HG03196 (cell line): ENCODE measurements at regions not wholly inside any gene's neighbourhood (a gene's known extent, or its start where the extent isn't known, plus 50 kb on each side); places are given as distances from the start of the nearest gene placed in this dataset.

Experiments
- ATAC-seq: cut with Tn5 transposase; IDR thresholded peaks from one replicate; pipeline ENCODE4 v1.9.1; 2021; ENCODE audit not compliant: unreplicated experiment

DNA sequence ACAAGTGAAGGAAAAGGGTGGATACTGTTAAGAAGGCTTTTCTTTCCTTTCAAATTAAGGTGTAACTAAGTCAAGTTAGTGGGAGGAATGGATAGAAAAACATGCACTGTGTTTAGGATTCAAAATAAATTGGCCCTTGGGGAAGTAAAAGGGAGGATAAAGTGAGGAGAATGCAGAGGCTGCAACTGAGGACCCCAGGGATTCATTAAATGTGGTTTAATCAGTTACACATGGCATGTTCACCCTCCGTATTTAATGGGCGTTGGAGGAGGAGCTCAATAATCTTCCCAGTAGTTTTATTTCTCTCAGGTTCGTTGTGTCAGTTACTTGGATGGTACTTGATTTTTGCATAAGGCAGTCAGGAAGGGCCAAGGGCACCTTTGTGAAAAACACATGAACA, 966.3 kb downstream of the JRKL start:
- ATAC-seq, result no peak

GRCh38 chr11:97359016-97359415, 969.2 kb downstream of the JRKL start:
- no peak for ATAC-seq

GRCh38 chr11:97361812-97362378, 972.1 kb downstream of the JRKL start:
- ATAC-seq, result no peak

DNA sequence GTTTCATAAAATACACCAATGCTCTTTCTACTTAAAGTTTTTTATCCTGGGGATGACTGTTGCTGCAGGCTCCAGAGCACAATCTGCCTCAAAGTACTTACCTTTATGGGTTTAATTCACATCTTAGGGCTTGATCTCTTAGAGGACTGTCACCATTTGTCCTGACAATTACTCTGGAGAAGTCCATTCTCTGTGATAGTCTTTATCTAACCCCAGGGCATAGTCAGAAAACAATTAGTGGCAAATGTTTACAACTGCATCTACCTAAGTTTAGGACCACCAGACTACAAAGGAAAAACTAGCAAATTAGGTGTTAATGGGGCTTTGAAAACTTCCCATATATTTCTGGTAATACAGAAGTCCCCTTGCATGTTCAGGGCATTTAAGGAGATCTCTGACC, 973.5 kb downstream of the JRKL start:
- ATAC-seq, result no peak

GRCh38 chr11:97364047-97364446, 974.2 kb downstream of the JRKL start:
- ATAC-seq, result no peak

DNA sequence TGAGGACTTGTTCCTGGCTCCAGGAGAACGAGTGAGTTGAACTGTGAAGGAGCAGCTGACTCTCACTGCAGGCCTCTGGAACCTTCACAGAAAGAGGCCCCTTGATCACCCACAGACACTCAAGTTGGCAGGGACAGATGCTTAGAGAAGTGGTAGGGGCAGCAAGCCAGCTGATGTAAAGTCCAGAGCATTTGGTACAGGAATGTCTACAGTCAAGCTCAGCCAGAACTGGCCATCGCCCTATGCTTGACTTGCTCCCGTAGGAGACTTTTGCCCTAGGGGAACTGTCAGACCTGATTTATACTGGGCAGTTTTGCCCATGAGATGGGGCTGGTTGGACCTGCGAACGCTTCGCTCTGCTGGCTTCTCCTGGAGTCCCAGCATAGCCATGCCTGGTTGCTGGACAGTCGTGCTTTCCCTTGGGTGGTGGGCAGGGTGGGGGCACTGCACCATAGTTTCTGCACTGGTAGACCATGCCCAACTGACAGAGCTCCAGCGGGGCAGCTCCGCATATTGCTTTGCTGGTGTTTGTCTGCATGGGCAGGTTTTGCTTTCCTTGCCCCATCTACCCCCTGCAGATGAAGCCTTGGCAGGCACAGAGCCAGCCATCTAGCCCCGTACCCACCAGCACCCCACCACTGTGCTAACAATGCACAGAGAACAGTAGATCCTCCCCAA, 977.7 kb downstream of the JRKL start:
- no peak for ATAC-seq

GRCh38 chr11:97389270-97389669, 999.5 kb downstream of the JRKL start:
- ATAC-seq, result no peak

- ATAC-seq, result no peak
Observed at GRCh38 chr11:97398246-97398645, 1008.4 kb downstream of the JRKL start.

- no peak for ATAC-seq
Observed at GRCh38 chr11:97409141-97409540, 1019.3 kb downstream of the JRKL start.

DNA sequence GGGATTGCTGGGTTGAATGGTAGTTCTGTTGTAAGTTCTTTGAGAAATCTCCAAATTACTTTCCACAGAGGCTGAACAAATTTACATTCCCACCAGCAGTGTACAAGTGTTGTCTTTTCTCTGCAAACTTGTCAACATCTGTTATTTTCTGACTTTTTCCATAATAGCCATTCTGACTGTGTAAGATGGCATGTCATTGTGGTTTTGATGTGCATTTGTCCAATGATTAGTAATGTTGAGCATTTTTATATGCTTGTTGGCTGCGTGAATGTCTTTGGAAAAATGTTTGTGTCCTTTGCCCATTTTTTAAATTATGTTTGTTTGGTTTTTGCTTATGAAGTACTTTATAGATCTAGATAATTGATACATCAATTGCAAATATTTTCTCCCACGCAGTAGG, 1025.0 kb downstream of the JRKL start:
- no peak for ATAC-seq

DNA sequence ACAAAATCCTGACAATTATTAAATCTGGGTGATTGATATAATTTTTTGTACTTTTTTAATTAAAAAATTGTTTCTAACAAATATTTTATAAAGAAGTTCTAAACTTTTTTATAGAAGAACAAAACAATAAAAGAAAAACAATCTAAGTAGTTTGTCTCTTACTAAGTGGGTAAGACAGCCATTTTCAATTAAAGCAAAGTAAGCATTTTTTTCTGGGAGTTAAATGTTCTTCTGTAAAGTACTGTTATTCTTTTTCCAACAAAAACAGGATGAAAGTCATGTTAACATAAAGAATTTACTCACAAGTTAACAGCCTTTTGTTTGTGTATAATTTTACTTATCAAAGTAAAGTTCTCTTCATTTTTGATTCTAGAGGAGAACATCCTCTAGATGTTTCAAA, 1029.9 kb downstream of the JRKL start:
- no peak for ATAC-seq

DNA sequence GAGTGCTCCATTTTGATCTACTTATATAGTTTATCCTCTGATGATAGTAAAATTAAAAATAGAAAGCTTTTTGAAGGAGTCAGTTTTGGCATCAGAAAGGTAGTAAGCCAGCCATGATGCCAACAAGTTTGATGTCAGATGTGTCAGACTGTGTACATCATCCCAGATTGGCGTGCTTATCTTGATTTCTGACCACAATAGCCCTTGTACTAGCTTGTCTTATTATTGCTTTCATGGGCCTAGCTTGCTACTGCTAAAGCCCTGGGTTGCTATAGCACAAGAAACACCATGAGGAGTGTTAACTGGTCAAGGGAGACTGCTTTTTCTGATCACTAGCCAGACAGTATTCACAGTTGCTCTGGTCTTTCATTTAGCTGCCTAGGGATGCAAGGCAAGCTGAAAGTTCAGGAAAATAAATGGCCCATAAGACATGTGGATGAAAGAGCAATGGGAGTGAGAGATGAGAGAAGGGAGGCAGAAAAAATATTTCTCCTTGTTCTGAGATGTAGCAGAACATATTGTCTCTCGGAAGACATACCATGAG, 1038.5 kb downstream of the JRKL start:
- ATAC-seq, result no peak

GRCh38 chr11:97430877-97431276, 1041.1 kb downstream of the JRKL start:
- ATAC-seq, result no peak

DNA sequence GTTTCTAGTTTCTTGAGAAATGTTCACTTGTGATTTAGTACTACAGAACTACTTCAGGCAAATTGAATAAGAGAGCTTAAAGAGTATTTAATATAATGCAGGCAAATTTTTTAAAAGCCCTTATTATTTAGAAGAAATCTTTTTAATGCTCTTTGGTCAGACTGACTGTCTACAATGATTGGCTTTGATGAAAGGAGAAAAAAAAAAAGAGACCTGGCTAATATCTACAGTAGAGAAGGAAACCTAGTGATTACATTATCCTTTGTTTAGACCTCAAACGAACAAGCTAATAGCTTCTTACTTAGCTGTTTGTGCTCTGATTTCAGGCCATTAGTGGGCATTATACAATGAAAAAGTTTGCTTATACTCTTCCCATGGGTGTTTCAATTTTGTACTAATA, 1043.1 kb downstream of the JRKL start:
- ATAC-seq, result no peak

DNA sequence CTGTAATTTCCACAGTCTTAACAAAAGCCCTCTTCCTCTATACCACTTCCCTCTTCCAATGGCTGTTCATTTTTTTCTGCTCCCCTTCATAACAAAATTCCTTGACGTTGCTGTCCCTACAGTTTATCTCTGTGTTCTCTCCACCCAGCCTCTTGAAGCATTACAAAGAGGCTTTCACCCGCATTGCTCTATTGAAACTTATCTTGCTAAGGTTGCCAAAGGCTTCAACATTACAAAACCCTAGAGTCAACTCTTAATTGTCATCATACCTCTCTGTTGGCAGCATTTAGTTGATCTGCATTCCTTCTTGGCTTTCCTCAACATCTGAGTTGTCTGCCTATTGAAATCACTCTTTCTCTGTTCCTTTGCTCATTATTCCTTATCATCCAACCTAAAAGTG, 1055.7 kb downstream of the JRKL start:
- ATAC-seq, result no peak

DNA sequence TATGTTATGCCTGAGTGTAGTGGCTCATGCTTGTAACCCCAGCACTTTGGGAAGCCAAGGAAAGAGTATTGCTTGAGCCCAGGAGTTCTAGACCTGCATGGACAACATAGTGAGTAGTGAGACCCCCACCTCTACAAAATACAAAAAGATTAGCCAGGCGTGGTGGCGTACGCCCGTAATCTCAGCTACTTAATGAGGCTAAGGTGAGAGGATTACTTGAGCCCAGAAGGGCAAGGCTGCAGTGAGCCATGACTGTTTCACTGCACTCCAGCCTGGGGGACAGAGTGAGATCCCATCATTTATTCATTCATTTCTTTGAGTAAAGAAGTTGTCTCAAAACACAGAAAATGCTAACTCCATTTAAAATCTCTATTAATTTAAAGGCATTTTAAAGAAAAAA, 1061.6 kb downstream of the JRKL start:
- ATAC-seq, result no peak

GRCh38 chr11:97454988-97455387, 1065.2 kb downstream of the JRKL start:
- no peak for ATAC-seq

- ATAC-seq, result no peak
Observed at GRCh38 chr11:97460091-97460490, 1070.3 kb downstream of the JRKL start.

GRCh38 chr11:97461044-97461880, 1071.4 kb downstream of the JRKL start:
- no peak for ATAC-seq

DNA sequence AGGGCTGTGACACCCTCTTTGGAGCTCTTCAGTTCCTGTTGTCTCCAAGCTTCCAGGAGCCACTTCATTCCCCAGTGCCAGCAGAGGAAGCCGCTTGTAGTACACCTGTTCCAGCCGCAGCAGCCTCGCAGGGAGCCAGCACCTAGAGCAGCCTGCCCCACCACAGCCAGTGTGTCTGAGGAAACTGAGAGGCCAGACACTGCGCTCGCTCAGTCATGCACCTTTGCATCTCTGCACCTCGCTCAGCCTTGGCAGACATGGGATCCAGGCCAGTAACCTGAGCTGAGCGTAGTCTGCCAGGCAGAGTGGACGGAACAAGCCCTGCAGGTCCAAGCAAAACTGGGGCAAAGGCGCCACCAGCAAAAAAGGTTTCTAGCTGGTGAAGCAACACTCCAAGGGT, 1072.1 kb downstream of the JRKL start:
- no peak for ATAC-seq

- no peak for ATAC-seq
Observed at GRCh38 chr11:97463891-97464290, 1074.1 kb downstream of the JRKL start.

DNA sequence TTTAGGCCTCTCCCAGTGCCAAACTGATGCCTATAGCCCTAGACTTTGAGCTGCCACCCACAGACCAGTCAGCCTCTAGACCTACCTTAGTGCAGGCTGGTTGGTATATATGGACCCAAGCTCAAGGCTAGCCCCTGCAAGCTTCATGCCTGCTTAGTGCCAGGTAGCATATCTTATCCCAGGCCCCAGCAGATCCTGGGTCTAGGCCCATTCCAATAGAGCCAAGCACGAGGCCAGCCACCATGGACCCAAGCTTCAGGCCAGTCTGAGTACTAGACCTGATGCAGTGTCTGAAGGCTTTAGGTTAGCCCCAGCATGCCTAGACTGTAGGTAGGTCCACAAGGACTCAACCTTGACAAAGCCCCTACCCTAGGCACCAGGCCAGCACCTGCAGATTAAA, 1081.7 kb downstream of the JRKL start:
- ATAC-seq, result no peak
